CD8-positive, alpha-beta memory T cell (primary cell): ENCODE measurements at regions not wholly inside any gene's neighbourhood (a gene's known extent, or its start where the extent isn't known, plus 50 kb on each side); places are given as distances from the start of the nearest gene placed in this dataset.

Source experiments
- CTCF ChIA-PET: fragments of 350-600 bp; sonication (Branson Sonifier 250); formaldehyde crosslinking; loops from one replicate; lab custom pipeline; 2021; ENCODE audit warnings: antibody characterized with exemption; lab: Charles Lee
- POLR2A ChIA-PET: fragments of 350-600 bp; sonication (Branson Sonifier 250); formaldehyde crosslinking; loops from one replicate; lab custom pipeline; 2021; ENCODE audit warnings: antibody characterized with exemption; lab: Charles Lee
- DNase-seq, 5 donors: peaks; one replicate each; pipeline versions ENCODE4 v3.0.0 to v3.0.0-alpha.2; 2020 to 2022; ENCODE audit warnings: mixed read lengths in 1 of 5
- H3K27ac ChIP-seq: one replicate; pipeline ENCODE4 v1.7.0; 2013; ENCODE audit warnings: low read depth, mild to moderate bottlenecking, low read length, moderate library complexity
- H3K27me3 ChIP-seq: 2 replicates; pipeline ENCODE4 v1.7.0; 2013; ENCODE audit warnings: low read length, mild to moderate bottlenecking; ENCODE audit not compliant: insufficient read depth, poor library complexity, severe bottlenecking
- H3K36me3 ChIP-seq: 2 replicates; pipeline ENCODE4 v1.7.0; 2013; ENCODE audit warnings: mild to moderate bottlenecking, low read length, moderate library complexity; ENCODE audit not compliant: insufficient read depth
- H3K4me1 ChIP-seq: 2 replicates; pipeline ENCODE4 v1.7.0; 2013; ENCODE audit warnings: mild to moderate bottlenecking, low read length, moderate library complexity; ENCODE audit not compliant: insufficient read depth
- H3K4me3 ChIP-seq: 2 replicates; pipeline ENCODE4 v1.7.0; 2013; ENCODE audit warnings: mild to moderate bottlenecking, low read length
- H3K9me3 ChIP-seq: 2 replicates; pipeline ENCODE4 v1.7.0; 2013; ENCODE audit warnings: mild to moderate bottlenecking, low read length
- H3K27ac Mint-ChIP-seq, 8 donors: one replicate each; pipeline ENCODE4 v1.8.0; 2020 to 2021; ENCODE audit warnings: mixed read lengths in 8 of 8, mild to moderate bottlenecking in 6 of 8, inconsistent platforms in 3 of 8, moderate library complexity in 3 of 8
- H3K27me3 Mint-ChIP-seq, 2 donors: one replicate each; pipeline ENCODE4 v1.8.0; 2020 to 2021; ENCODE audit warnings: mixed read lengths in 2 of 2, mild to moderate bottlenecking in 1 of 2, moderate library complexity in 1 of 2
- H3K36me3 Mint-ChIP-seq, 3 donors: one replicate each; pipeline ENCODE4 v1.8.0; 2020 to 2021; ENCODE audit warnings: mixed read lengths in 3 of 3, inconsistent platforms in 1 of 3, mild to moderate bottlenecking in 1 of 3
- H3K4me1 Mint-ChIP-seq, 3 donors: one replicate each; pipeline ENCODE4 v1.8.0; 2020 to 2021; ENCODE audit warnings: mixed read lengths in 3 of 3, inconsistent platforms in 1 of 3, mild to moderate bottlenecking in 1 of 3
- H3K4me3 Mint-ChIP-seq, 7 donors: one replicate each; pipeline ENCODE4 v1.8.0; 2020 to 2021; ENCODE audit warnings: mixed read lengths in 7 of 7, mild to moderate bottlenecking in 6 of 7, moderate library complexity in 4 of 7, inconsistent platforms in 2 of 7
- H3K9me3 Mint-ChIP-seq, 5 donors: one replicate each; pipeline ENCODE4 v1.8.0; 2020 to 2022; ENCODE audit warnings: mixed read lengths in 5 of 5, mild to moderate bottlenecking in 3 of 5, moderate library complexity in 2 of 5, inconsistent platforms in 1 of 5

GRCh38 chrX:148316446-148316845 is 184.0 kb upstream of the AFF2 start:
- no peaks in the 10 kb centered on the region for H3K9me3 ChIP-seq
- ChIA-PET CTCF (no interaction called here), POLR2A (no interaction called here)
- Mint-ChIP-seq H3K27ac (no peak overlapping the region), H3K4me3 (no peak overlapping the region), H3K9me3 (no peaks in the 10 kb centered on the region), H3K27me3 (no peaks in the 10 kb centered on the region), H3K4me1 (peaks cover 7 to 12% (median 9%) of the 10 kb centered on the region in 3 donors), H3K36me3 (no peaks in the 10 kb centered on the region)
- H3K36me3 ChIP-seq = no peaks in the 10 kb centered on the region
- H3K4me1 ChIP-seq = peaks cover 6% of the 10 kb centered on the region
- no peak for DNase-seq
- no peaks in the 10 kb centered on the region for H3K27me3 ChIP-seq
- H3K27ac ChIP-seq = no peak overlapping the region
- no peak overlapping the region for H3K4me3 ChIP-seq

GRCh38 chrX:148322906-148323305 is 177.5 kb upstream of the AFF2 start:
- Mint-ChIP-seq H3K4me3 (no peak overlapping the region), H3K27ac (no peak overlapping the region), H3K27me3 (no peaks in the 10 kb centered on the region), H3K36me3 (peaks cover 0 to 10% (median 0%) of the 10 kb centered on the region in 3 donors), H3K9me3 (peaks cover 0 to 5% (median 0%) of the 10 kb centered on the region in 5 donors), H3K4me1 (no peaks in the 10 kb centered on the region)
- no peaks in the 10 kb centered on the region for H3K27me3 ChIP-seq
- H3K4me1 ChIP-seq = no peaks in the 10 kb centered on the region
- H3K27ac ChIP-seq = no peak overlapping the region
- H3K36me3 ChIP-seq = no peaks in the 10 kb centered on the region
- H3K4me3 ChIP-seq = no peak overlapping the region
- CTCF ChIA-PET = interaction anchor here (0.7 kb wide), 1 partner anchor 75 kb away, joined by 3 read pairs; no protein-coding TSS in a partner anchor
- no peak for DNase-seq
- H3K9me3 ChIP-seq = no peaks in the 10 kb centered on the region
- POLR2A ChIA-PET = no interaction called here

- Histone ChIP-seq H3K9me3 (no peaks in the 10 kb centered on the region), H3K4me3 (no peak overlapping the region), H3K27ac (no peak overlapping the region), H3K27me3 (no peaks in the 10 kb centered on the region), H3K36me3 (no peaks in the 10 kb centered on the region), H3K4me1 (peaks cover 37% of the 10 kb centered on the region)
- H3K36me3 Mint-ChIP-seq = peaks cover 0 to 5% (median 4%) of the 10 kb centered on the region in 3 donors
- DNase-seq = peak in 2 of 5 donors; percentile 4 to 37
- H3K4me1 Mint-ChIP-seq = peaks cover 26 to 28% (median 27%) of the 10 kb centered on the region in 3 donors
- ChIA-PET POLR2A (no interaction called here), CTCF (no interaction called here)
- H3K27me3 Mint-ChIP-seq = peaks cover 0 to 3% of the 10 kb centered on the region in 2 donors
- H3K27ac Mint-ChIP-seq = peak overlapping the region; percentile 7 to 94 (median 78)
- H3K9me3 Mint-ChIP-seq = no peaks in the 10 kb centered on the region
- peak overlapping the region in 3 of 7 donors; percentile 18 to 35 (median 29) for H3K4me3 Mint-ChIP-seq
Observed at GRCh38 chrX:148333989-148334388, 166.4 kb upstream of the AFF2 start.

GRCh38 chrX:148337873-148338272 is 162.5 kb upstream of the AFF2 start:
- Mint-ChIP-seq H3K9me3 (no peaks in the 10 kb centered on the region), H3K4me3 (no peak overlapping the region), H3K27ac (peak overlapping the region in 1 of 8 donors; percentile 22), H3K4me1 (peaks cover 33 to 56% (median 47%) of the 10 kb centered on the region in 3 donors), H3K36me3 (peaks cover 0 to 2% (median 0%) of the 10 kb centered on the region in 3 donors), H3K27me3 (peaks cover 0 to 3% of the 10 kb centered on the region in 2 donors)
- Histone ChIP-seq H3K27me3 (no peaks in the 10 kb centered on the region), H3K36me3 (no peaks in the 10 kb centered on the region), H3K4me1 (peaks cover 35% of the 10 kb centered on the region), H3K9me3 (no peaks in the 10 kb centered on the region), H3K4me3 (no peak overlapping the region), H3K27ac (no peak overlapping the region)
- CTCF ChIA-PET = no interaction called here
- POLR2A ChIA-PET = no interaction called here
- no peak for DNase-seq

GRCh38 chrX:148354916-148355315 is 145.5 kb upstream of the AFF2 start:
- peaks cover 0 to 9% (median 1%) of the 10 kb centered on the region in 5 donors for H3K9me3 Mint-ChIP-seq
- ChIA-PET CTCF (no interaction called here), POLR2A (no interaction called here)
- H3K27ac Mint-ChIP-seq = no peak overlapping the region
- Histone ChIP-seq H3K27ac (no peak overlapping the region), H3K9me3 (no peaks in the 10 kb centered on the region), H3K27me3 (no peaks in the 10 kb centered on the region), H3K4me1 (no peaks in the 10 kb centered on the region), H3K36me3 (no peaks in the 10 kb centered on the region), H3K4me3 (no peak overlapping the region)
- peaks cover 0 to 13% (median 0%) of the 10 kb centered on the region in 3 donors for H3K36me3 Mint-ChIP-seq
- no peak for DNase-seq
- no peak overlapping the region for H3K4me3 Mint-ChIP-seq
- no peaks in the 10 kb centered on the region for H3K4me1 Mint-ChIP-seq
- H3K27me3 Mint-ChIP-seq = peaks cover 0 to 7% of the 10 kb centered on the region in 2 donors

- peaks cover 0 to 4% (median 0%) of the 10 kb centered on the region in 5 donors for H3K9me3 Mint-ChIP-seq
- H3K27ac Mint-ChIP-seq = no peak overlapping the region
- Histone ChIP-seq H3K4me1 (no peaks in the 10 kb centered on the region), H3K4me3 (no peak overlapping the region), H3K27me3 (no peaks in the 10 kb centered on the region), H3K9me3 (no peaks in the 10 kb centered on the region), H3K36me3 (no peaks in the 10 kb centered on the region), H3K27ac (no peak overlapping the region)
- POLR2A ChIA-PET = no interaction called here
- peaks cover 0 to 1% of the 10 kb centered on the region in 2 donors for H3K27me3 Mint-ChIP-seq
- H3K4me1 Mint-ChIP-seq = no peaks in the 10 kb centered on the region
- DNase-seq = no peak
- H3K4me3 Mint-ChIP-seq = no peak overlapping the region
- CTCF ChIA-PET = no interaction called here
- H3K36me3 Mint-ChIP-seq = peaks cover 0 to 4% (median 0%) of the 10 kb centered on the region in 3 donors
Observed at GRCh38 chrX:148361641-148362040, 138.8 kb upstream of the AFF2 start.

GRCh38 chrX:148363471-148364235 is 136.8 kb upstream of the AFF2 start:
- no peaks in the 10 kb centered on the region for H3K36me3 ChIP-seq
- H3K4me1 ChIP-seq = no peaks in the 10 kb centered on the region
- ChIA-PET CTCF (no interaction called here), POLR2A (no interaction called here)
- DNase-seq = no peak
- Mint-ChIP-seq H3K4me3 (no peak overlapping the region), H3K9me3 (peaks cover 0 to 4% (median 0%) of the 10 kb centered on the region in 5 donors), H3K27me3 (peaks cover 0 to 1% of the 10 kb centered on the region in 2 donors), H3K27ac (no peak overlapping the region), H3K4me1 (no peaks in the 10 kb centered on the region), H3K36me3 (no peaks in the 10 kb centered on the region)
- H3K27ac ChIP-seq = no peak overlapping the region
- no peak overlapping the region for H3K4me3 ChIP-seq
- no peaks in the 10 kb centered on the region for H3K27me3 ChIP-seq
- H3K9me3 ChIP-seq = no peaks in the 10 kb centered on the region

GRCh38 chrX:148365233-148365632 is 135.2 kb upstream of the AFF2 start:
- Histone ChIP-seq H3K4me3 (no peak overlapping the region), H3K36me3 (no peaks in the 10 kb centered on the region), H3K9me3 (no peaks in the 10 kb centered on the region), H3K27me3 (no peaks in the 10 kb centered on the region), H3K4me1 (no peaks in the 10 kb centered on the region), H3K27ac (no peak overlapping the region)
- no peak overlapping the region for H3K4me3 Mint-ChIP-seq
- no peaks in the 10 kb centered on the region for H3K36me3 Mint-ChIP-seq
- POLR2A ChIA-PET = no interaction called here
- CTCF ChIA-PET = no interaction called here
- no peak for DNase-seq
- no peak overlapping the region for H3K27ac Mint-ChIP-seq
- no peaks in the 10 kb centered on the region for H3K9me3 Mint-ChIP-seq
- H3K4me1 Mint-ChIP-seq = no peaks in the 10 kb centered on the region
- no peaks in the 10 kb centered on the region for H3K27me3 Mint-ChIP-seq
